Mucosa of gallbladder (tissue), 1 donor: ENCODE measurements at regions not wholly inside any gene's neighbourhood (a gene's known extent, or its start where the extent isn't known, plus 50 kb on each side); places are given as distances from the start of the nearest gene placed in this dataset.

Experiments
- DNase-seq: peaks from one replicate; pipeline ENCODE4 v3.0.0-alpha.2; 2020; ENCODE audit warnings: low spot score
- donor health status: DM: no; HTN: no; CAD: no.

- DNase-seq: no peak
Measured at GRCh38 chr4:187415231-187415630, 580.3 kb upstream of the ZFP42 start.

- DNase-seq: no peak
Measured at GRCh38 chr4:187416216-187416615, 579.4 kb upstream of the ZFP42 start.

GRCh38 chr4:187417721-187418120 is 577.9 kb upstream of the ZFP42 start:
- no peak for DNase-seq

GRCh38 chr4:187422655-187423054 is 572.9 kb upstream of the ZFP42 start:
- no peak for DNase-seq

- no peak for DNase-seq
Measured at GRCh38 chr4:187424636-187425035, 570.9 kb upstream of the ZFP42 start.

GRCh38 chr4:187426511-187426910 is 569.1 kb upstream of the ZFP42 start:
- no peak for DNase-seq

- DNase-seq: no peak
Measured at GRCh38 chr4:187432310-187432709, 563.3 kb upstream of the ZFP42 start.

- no peak for DNase-seq
Measured at GRCh38 chr4:187433141-187433540, 562.4 kb upstream of the ZFP42 start.

GRCh38 chr4:187436251-187436650 is 559.3 kb upstream of the ZFP42 start:
- DNase-seq: no peak

- no peak for DNase-seq
Measured at GRCh38 chr4:187444061-187444460, 551.5 kb upstream of the ZFP42 start.

- DNase-seq: no peak
Measured at GRCh38 chr4:187449702-187450101, 545.9 kb upstream of the ZFP42 start.

GRCh38 chr4:187451776-187452175 is 543.8 kb upstream of the ZFP42 start:
- no peak for DNase-seq

GRCh38 chr4:187460016-187460415 is 535.6 kb upstream of the ZFP42 start:
- no peak for DNase-seq

- no peak for DNase-seq
Measured at GRCh38 chr4:187464573-187464972, 531.0 kb upstream of the ZFP42 start.

GRCh38 chr4:187467224-187467623 is 528.3 kb upstream of the ZFP42 start:
- DNase-seq: no peak

- no peak for DNase-seq
Measured at GRCh38 chr4:187469627-187470026, 525.9 kb upstream of the ZFP42 start.

GRCh38 chr4:187470061-187470460 is 525.5 kb upstream of the ZFP42 start:
- no peak for DNase-seq

- no peak for DNase-seq
Measured at GRCh38 chr4:187474238-187474637, 521.3 kb upstream of the ZFP42 start.

GRCh38 chr4:187475901-187476300 is 519.7 kb upstream of the ZFP42 start:
- no peak for DNase-seq

- DNase-seq: no peak
Measured at GRCh38 chr4:187477224-187477623, 518.3 kb upstream of the ZFP42 start.

- no peak for DNase-seq
Measured at GRCh38 chr4:187478292-187479140, 517.1 kb upstream of the ZFP42 start.

GRCh38 chr4:187479511-187479910 is 516.1 kb upstream of the ZFP42 start:
- DNase-seq: no peak

GRCh38 chr4:187480146-187481145 is 515.1 kb upstream of the ZFP42 start:
- no peak for DNase-seq
